Hematopoietic multipotent progenitor cell treated with erythropoietin and hydrocortisone succinate and interleukin-3 and kit ligand, for 8 days (in vitro differentiated cells): ENCODE measurements at regions not wholly inside any gene's neighbourhood (a gene's known extent, or its start where the extent isn't known, plus 50 kb on each side); places are given as distances from the start of the nearest gene placed in this dataset.

Source experiments
- DNase-seq: peaks from one replicate; pipeline ENCODE4 v3.0.0-alpha.2; 2015

GRCh38 chr1:65063025-65063424, 85.0 kb upstream of the AK4 start:
- DNase-seq: peak; percentile 31

- no peak for DNase-seq
Observed at GRCh38 chr1:65064981-65065380, 83.0 kb upstream of the AK4 start.

- no peak for DNase-seq
Observed at GRCh38 chr1:65065524-65066418, 82.2 kb upstream of the AK4 start.

GRCh38 chr1:65066419-65066765, 81.6 kb upstream of the AK4 start:
- DNase-seq: no peak

GRCh38 chr1:65066766-65067490, 81.1 kb upstream of the AK4 start:
- peak; percentile 90 for DNase-seq

GRCh38 chr1:65067491-65068201, 80.4 kb upstream of the AK4 start:
- peak; percentile 87 for DNase-seq

- peak; percentile 59 for DNase-seq
Observed at GRCh38 chr1:65068202-65069010, 79.6 kb upstream of the AK4 start.

GRCh38 chr1:65069011-65069565, 78.9 kb upstream of the AK4 start:
- DNase-seq: no peak

GRCh38 chr1:65072845-65073244, 75.2 kb upstream of the AK4 start:
- no peak for DNase-seq

- peak; percentile 84 for DNase-seq
Observed at GRCh38 chr1:65075123-65075976, 72.7 kb upstream of the AK4 start.

- DNase-seq: no peak
Observed at GRCh38 chr1:65077369-65077768, 70.6 kb upstream of the AK4 start.

GRCh38 chr1:65079941-65080340, 68.1 kb upstream of the AK4 start:
- DNase-seq: no peak

GRCh38 chr1:65082346-65083040, 65.5 kb upstream of the AK4 start:
- no peak for DNase-seq

- peak; percentile 31 for DNase-seq
Observed at GRCh38 chr1:65083263-65083896, 64.6 kb upstream of the AK4 start.

- DNase-seq: no peak
Observed at GRCh38 chr1:65084066-65084465, 63.9 kb upstream of the AK4 start.

- peak; percentile 19 for DNase-seq
Observed at GRCh38 chr1:65087519-65087918, 60.5 kb upstream of the AK4 start.

- no peak for DNase-seq
Observed at GRCh38 chr1:65090406-65090805, 57.6 kb upstream of the AK4 start.

GRCh38 chr1:65092691-65093090, 55.3 kb upstream of the AK4 start:
- DNase-seq: no peak

GRCh38 chr1:65097076-65097475, 50.9 kb upstream of the AK4 start:
- DNase-seq: no peak
